ENCODE measurements at regions not wholly inside any gene's neighbourhood (a gene's known extent, or its start where the extent isn't known, plus 50 kb on each side); places are given as distances from the start of the nearest gene placed in this dataset.

GRCh38 chr2:129757366-129757914 lies 222.0 kb upstream of the RAB6C start:
- no peak overlapping the region for H3K27ac ChIP-seq

GRCh38 chr2:129757915-129758783 lies 221.3 kb upstream of the RAB6C start:
- no peak for TF ChIP-seq CTCF (conservative IDR thresholded peaks at IDR 0.05)
- no peak overlapping the region for H3K27ac ChIP-seq

More at GRCh38 chr2:129757366-129757914, 222.0 kb upstream of the RAB6C start:
- no peak for TF ChIP-seq CTCF (conservative IDR thresholded peaks at IDR 0.05)

GRCh38 chr2:129758784-129759471 lies 220.5 kb upstream of the RAB6C start:
- no peak for TF ChIP-seq CTCF (conservative IDR thresholded peaks at IDR 0.05)
- H3K27ac ChIP-seq: no peak overlapping the region

GRCh38 chr2:129759472-129760010 lies 219.9 kb upstream of the RAB6C start:
- TF ChIP-seq CTCF (conservative IDR thresholded peaks at IDR 0.05): no peak
- no peak overlapping the region for H3K27ac ChIP-seq

GRCh38 chr2:129760669-129761068 lies 218.8 kb upstream of the RAB6C start:
- no peak overlapping the region for H3K27ac ChIP-seq
- TF ChIP-seq CTCF (conservative IDR thresholded peaks at IDR 0.05): no peak

GRCh38 chr2:129761569-129762021 lies 217.9 kb upstream of the RAB6C start:
- TF ChIP-seq CTCF (conservative IDR thresholded peaks at IDR 0.05): no peak
- H3K27ac ChIP-seq: no peak overlapping the region

All from VCaP (cell line).